GM11168 (cell line): ENCODE measurements at regions not wholly inside any gene's neighbourhood (a gene's known extent, or its start where the extent isn't known, plus 50 kb on each side); places are given as distances from the start of the nearest gene placed in this dataset.
"Not testable (repeated sequence)": the region's sequence is repeated elsewhere in the genome, so short reads cannot be mapped to it uniquely, and the experiment has no call there.

ENCODE experiments used
- in situ Hi-C: fragments of 300-500 bp; cut with MboI; formaldehyde crosslinking; loops from one replicate; pipeline ENCODE4 v1.12.0; 2022; ENCODE audit warnings: low sequenced_read_pairs; ENCODE audit not compliant: unreplicated experiment

DNA sequence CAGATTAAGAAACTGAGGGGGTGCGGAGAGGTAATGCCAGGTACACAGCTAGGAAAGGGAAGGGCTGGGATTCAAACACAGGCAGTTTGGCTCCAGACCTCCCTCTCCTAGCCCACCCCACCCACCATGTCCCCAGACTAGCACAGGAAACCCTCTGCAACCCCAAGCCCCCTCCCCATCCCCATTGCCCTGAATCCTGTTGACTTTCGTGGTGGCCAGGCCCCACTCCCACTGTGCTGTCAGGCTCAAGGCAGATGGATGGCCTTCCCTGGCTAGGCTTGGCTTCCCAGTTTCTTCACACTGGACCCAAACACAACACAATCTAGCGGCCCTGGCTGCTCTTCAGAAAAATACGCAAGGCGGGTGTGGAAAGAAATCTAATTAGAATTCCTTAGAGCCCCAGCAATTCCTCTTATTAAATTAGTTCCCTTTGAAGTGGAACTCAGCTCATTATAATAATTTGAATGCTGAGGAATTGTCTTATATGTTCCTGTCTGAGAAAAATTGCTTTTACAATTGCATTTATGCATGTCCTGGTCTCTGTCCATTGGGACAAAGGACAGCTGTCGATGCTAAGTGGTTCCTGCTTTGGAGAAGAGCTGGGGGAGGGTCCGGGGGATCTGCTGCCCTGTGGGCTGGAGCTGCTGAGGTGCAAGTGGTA, 97.4 kb downstream of the SYF2 start:
- in situ Hi-C loops = no loop called here

GRCh38 chr1:25134307-25134706, 98.0 kb downstream of the SYF2 start:
- in situ Hi-C loops = no loop called here

GRCh38 chr1:25131794-25132193, 100.5 kb downstream of the SYF2 start:
- in situ Hi-C loops = no loop called here

- in situ Hi-C loops = no loop called here
Observed at GRCh38 chr1:25130895-25131294, 101.4 kb downstream of the SYF2 start.

- in situ Hi-C loops = no loop called here
Observed at GRCh38 chr1:25129380-25129779, 102.9 kb downstream of the SYF2 start.

DNA sequence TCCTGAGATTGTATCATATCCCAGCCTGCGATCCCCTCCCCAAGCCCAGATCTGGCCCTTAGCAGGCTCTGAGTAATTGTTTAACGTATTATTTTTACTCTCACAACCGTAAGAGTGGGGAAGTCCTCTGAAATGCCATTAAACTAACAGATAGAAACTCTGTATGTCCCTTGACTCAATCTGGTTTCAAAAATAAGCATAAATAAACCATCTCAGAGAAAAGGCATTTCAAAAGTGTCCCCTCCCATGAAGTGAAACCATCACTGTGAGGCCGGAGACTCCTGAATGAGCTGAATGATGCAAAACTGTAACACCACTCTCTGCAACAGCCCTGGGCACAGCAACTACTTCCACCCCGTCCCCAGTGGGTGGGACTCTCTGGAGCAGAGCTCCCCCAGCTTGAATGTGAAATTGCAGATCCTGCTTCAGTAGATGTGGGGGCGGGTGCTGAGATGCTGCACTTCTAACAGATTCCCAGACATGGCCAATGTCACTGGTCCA, 104.1 kb downstream of the SYF2 start:
- in situ Hi-C loops = no loop called here

- in situ Hi-C loops = no loop called here
Observed at GRCh38 chr1:25126562-25126961, 105.7 kb downstream of the SYF2 start.

DNA sequence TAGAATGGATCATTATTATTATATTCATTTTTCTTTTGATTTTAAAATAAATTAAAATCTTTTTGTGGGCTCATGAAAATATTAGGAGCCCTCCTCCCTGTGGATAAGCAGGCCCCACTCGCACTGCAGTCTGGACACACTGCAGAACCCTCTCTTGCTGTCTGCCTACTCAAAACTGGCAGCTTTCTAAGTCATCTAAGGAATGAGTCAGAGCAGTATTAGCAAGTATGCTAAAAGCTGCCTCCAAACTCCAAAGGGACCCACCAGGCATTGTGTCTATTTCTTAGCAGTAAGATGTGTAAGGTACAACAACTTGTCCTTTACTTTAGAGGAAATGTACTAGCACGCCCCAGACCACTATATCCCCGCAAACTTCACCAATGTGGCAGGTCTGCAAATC, 108.8 kb downstream of the SYF2 start:
- in situ Hi-C loops = no loop called here

GRCh38 chr1:25122747-25123146, 109.6 kb downstream of the SYF2 start:
- in situ Hi-C loops = no loop called here

- in situ Hi-C loops = no loop called here
Observed at GRCh38 chr1:25120281-25120680, 112.0 kb downstream of the SYF2 start.

GRCh38 chr1:25118546-25118945, 113.8 kb downstream of the SYF2 start:
- in situ Hi-C loops = no loop called here

DNA sequence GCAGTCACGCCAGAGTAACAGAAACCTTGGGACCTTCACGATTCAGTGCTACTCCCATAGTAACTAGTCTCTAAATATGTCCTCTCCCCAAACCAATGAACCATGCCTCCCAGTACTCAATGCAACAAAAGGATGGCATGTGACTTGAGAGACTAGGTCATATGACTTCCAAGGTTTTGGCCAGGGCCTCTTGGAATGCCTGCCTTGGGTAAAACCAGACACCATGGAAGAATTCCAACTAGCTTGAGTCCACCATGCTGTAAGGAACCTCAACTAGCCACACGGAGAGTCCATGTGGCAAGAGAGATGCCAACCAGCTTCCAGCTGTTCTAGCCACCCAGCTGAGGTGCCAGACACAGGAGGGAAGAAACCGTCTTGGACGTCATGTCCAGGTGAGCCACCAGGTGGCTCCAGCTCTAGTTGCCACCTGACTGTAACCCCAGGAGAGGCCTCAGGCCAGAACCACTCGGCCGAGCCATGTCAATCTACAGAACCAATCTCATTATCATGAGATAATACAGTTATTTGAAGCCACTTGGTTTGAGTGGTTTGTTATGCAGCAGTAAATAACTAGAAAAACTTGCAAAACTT, 115.0 kb downstream of the SYF2 start:
- in situ Hi-C loops = no loop called here

GRCh38 chr1:25116832-25117231, 115.5 kb downstream of the SYF2 start:
- in situ Hi-C loops = no loop called here

- in situ Hi-C loops = not testable (repeated sequence)
Observed at GRCh38 chr1:25116117-25116516, 116.2 kb downstream of the SYF2 start.

DNA sequence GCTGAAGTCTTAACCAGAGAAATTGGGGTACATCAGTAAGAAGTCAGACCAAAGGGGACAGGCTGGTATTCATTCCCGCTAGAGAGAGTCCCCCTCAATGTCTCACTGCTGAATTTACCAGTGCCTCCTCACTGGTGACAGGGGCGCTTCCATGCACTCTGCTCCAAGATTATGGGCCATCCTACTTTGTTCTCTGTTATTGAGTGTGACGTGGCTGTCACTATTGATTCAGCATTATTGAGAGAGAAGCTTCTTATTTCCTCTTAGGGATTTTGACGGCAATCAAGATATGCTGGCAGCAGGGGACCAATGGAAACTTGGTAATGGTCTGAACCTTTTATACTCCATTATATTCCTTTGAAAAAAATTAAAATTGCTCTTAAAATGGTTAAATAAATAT, 118.6 kb downstream of the SYF2 start:
- in situ Hi-C loops = no loop called here

GRCh38 chr1:25113086-25113485, 119.2 kb downstream of the SYF2 start:
- in situ Hi-C loops = no loop called here

GRCh38 chr1:25112400-25112799, 119.9 kb downstream of the SYF2 start:
- in situ Hi-C loops = no loop called here

DNA sequence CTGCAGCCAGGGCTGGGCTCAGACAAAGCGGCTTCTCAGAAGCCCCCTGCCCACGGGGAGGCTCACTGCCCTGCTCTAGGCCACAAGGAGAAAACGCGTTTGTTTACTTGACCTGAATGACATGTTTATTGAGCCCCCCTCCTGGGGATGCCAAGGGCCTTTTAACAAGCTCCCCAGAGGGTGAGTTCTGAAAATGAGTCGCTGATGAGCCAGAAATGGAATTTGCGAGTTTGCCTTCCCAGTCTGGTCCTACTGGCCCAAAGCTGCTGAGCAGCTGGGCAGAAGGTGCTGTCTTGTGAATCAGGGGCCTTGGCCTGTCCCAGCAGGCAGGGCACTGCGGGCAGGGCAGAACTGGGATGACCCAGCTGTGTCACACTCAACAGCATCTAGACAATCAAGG, 120.6 kb downstream of the SYF2 start:
- in situ Hi-C loops = no loop called here

- in situ Hi-C loops = no loop called here
Observed at GRCh38 chr1:25110485-25110884, 121.8 kb downstream of the SYF2 start.

- in situ Hi-C loops = no loop called here
Observed at GRCh38 chr1:25110036-25110435, 122.3 kb downstream of the SYF2 start.

DNA sequence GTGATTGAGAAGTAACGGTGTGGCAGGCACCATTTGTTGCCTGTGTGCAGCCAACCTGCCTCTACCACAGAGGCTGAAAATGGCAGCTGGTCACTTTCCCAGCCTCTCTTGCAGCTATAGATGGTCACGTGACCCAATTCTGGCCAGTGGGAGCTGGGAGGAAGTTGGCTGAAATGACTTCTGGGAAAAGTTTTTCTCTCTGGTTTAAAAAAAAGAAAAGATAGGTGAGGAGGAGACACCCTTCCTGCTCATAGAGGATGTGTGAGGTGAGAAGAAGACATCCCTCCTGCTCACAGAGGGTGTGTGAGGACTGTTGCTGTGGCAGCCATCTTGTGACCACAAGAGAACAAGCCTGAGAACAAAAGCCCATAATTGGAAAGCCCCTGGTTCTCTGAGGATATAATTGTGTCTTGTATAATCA, 122.8 kb downstream of the SYF2 start:
- in situ Hi-C loops = no loop called here

DNA sequence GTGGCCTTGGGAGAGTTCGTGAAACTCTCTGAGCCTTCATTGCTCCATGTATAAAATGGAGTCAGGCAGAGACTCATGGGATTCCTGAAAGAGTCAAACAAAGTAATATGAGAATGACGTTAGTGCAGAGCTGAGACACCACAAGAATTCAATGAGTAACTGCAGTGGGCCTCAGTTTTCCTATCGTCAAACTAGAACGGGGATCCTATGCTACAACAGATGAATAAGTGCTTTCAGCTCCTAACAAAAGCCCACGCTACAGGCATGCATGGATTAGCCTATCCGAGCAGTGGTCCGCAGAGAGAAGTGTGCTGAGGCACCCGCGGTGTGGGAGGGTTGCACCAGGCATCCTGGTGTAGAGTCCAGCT, 124.7 kb downstream of the SYF2 start:
- in situ Hi-C loops = no loop called here
